ENCODE measurements at regions not wholly inside any gene's neighbourhood (a gene's known extent, or its start where the extent isn't known, plus 50 kb on each side); places are given as distances from the start of the nearest gene placed in this dataset.
"Not testable (repeated sequence)": the region's sequence is repeated elsewhere in the genome, so short reads cannot be mapped to it uniquely, and the experiment has no call there.

DNA sequence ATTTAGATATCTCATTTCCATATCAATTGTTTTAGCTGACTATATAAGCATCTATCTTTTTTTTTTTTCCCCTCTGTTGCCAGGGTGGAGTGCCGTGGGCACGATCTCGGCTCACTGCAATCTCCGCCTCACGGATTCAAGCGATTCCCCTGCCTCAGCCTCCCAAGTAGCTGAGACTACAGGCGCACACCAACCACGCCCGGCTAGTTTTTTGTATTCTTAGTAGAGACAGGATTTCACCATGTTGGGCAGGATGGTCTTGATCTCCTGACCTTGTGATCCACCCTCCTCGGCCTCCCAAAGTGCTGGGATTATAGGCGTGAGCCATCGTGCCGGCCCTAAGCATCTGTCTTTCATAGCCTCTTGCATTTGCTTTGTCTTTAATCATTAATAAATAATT is 279.5 kb upstream of the SLC16A7 start:
- not testable (repeated sequence) for TF ChIP-seq CTCF, POLR2A (IDR thresholded peaks at IDR 0.05)
